ENCODE measurements at regions not wholly inside any gene's neighbourhood (a gene's known extent, or its start where the extent isn't known, plus 50 kb on each side); places are given as distances from the start of the nearest gene placed in this dataset.

DNA sequence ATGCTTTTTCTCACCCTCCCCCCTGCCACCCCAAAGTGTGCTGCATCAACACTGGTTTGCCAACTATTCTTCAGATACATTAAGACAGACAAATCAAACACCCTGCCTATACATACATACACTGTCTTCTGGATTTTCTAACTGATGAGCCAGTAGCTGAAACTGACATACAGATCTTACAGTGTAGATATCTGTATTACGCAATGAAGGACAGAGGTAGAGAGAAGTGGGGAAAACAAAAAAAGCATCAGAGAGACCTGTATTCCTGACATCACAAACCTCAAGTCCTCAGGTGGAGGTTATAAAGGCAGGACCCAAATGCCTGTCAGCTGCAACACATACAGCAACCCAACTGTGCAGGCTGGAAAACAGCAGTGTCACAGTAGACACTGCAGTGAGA, 535.4 kb downstream of the HACE1 start:
- no peak for DNase-seq (ENCODE audit: low read depth in 3 of 3)

DNA sequence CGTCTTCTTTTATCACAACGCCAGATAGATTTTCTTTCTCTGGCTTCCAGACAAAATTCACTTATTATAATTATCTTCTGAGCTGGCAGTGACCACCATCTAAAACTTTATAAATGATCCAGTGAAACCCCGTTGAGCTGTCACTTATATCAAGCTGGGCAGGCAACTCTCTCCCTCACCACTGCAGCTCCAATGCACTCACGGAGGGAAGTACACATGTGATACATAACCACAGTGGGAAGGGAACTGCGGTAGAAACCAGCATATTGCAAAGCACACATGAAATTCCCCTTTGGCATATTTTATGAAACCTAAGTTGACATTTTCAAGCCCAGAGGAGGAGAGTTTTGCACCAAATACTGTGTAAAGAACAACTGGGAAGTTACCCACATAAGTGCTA, 536.9 kb downstream of the HACE1 start:
- DNase-seq (ENCODE audit: low read depth in 3 of 3) = no peak

DNA sequence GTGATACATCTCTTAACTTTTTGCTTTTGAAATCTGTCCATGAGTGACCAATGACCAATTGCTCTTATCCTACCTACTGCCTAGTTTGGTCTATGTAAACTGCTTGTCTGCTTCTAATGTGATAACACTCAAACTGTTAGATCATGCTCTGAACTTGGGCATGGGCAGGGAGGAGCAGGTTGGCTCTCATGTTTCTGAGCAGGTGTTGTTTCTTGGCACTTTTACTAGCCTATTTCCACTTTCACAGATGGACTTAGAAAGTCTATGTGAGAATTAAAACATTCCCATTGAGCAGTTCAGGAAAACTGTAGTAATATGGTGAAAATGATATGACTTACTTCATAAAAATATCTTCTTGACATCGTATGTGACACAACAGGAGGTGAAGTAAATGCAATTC, 538.4 kb downstream of the HACE1 start:
- DNase-seq (ENCODE audit: low read depth in 3 of 3) = no peak

DNA sequence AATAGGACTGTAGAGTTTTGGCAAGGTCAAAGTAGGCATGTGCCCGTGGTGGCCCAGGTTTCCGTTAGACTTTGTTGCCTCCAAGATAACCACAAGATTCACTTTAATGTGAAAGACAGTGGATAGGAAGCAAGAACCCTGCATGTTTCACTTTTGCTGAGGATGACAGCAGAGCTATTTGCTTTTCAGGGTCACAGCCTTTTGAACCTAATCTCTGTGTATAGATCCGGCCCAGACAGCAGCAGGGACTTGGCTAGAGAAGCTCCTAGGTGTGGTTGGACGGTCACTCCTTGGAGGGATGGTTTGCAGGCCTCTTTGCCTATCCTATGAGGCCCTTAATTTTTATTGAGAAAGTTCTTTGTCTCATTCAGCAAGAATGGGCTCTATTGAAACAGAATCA, 538.8 kb downstream of the HACE1 start:
- DNase-seq (ENCODE audit: low read depth in 3 of 3) = no peak

DNA sequence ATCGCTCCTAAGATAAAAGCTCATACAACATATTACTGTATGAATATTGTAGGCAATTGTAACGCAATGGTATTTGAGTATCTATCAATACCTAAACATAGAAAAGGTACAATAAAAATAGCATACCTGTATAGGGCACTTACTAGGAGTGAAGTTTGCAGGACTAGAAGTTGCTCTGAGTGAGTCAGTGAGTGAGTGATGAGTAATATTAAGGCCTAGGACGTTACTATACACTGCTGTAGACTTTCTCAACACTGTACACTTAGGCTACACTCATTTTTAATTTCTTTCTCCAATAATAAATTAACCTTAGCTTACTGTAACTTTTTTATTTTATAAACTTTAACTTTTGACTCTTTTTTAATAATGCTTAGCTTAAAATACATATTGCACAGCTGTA, 546.9 kb downstream of the HACE1 start:
- no peak for DNase-seq (ENCODE audit: low read depth in 3 of 3)

DNA sequence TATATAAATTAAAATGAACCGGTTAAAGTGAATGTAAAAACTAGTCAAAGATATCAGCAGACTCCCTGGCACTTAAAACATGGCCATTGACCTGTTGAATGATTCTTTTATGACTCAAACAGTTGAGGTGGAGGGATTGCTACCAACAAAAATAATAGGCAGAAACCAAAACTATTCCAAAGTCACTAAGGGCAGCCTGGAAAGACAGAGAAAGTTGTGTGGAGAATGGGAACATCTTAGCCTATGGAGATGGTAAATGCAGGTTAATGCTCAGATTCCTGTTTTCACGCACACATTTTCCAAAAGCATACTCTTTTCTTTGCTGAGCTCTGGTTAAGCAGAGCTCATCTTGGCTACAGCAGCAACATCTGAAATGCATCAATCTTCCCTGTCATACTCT, 553.5 kb downstream of the HACE1 start:
- no peak for DNase-seq (ENCODE audit: low read depth in 3 of 3)

DNA sequence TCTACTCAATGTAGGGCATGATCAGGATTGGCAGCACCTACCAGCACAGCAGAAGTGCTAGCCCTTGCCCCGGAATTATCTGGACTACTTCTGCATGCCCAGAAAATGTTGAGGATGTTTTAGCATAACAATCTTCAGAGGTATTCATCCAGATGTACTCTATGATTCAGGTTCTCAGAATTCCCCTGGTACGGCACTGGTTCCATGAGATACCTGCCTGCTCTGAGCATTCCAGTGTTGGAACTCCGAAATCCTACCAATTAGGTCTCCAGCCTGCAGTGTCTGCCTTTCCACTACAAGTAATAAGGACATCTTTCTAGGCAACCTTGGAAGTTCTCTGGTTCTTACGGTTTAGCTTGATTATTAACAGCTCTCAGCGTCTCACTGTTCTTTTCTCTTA, 554.5 kb downstream of the HACE1 start:
- DNase-seq (ENCODE audit: low read depth in 3 of 3) = no peak

DNA sequence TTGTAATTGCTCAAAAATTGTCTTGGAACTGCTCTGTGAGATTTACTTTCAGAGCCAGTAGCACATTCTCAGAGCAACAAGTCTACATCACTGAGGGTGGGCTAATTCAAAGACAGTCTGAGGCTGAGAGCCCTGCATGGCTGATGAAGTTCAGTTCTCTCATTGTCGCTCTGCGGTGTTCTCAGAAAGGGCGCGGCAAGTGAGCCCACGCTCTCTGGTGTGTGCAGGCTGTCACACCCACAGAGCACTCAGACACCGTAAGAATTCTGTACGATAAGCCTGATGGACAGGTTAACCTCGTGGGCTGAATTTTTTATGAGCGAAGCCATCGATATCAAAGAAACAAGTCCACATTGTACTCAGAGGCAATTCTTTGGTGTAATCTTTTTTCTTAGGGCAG, 557.8 kb downstream of the HACE1 start:
- DNase-seq (ENCODE audit: low read depth in 3 of 3) = no peak

DNA sequence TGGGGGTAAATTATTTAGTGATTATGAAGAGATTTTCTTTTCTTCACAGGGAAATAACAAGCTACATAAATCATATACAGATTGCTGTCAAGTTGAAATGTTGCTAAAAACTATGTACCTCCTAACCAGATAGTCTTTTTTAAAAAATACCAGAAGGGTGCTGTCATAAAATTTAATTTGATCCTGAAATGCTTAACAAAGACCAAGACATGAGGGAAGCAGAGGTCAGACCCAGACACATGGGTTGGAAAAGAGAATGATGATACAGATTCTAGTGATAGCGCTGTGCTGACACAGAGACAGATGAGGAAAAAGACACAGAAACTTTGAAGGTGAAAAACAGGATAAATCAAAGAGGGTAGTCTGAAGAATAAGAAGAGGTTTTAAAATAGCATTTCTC, 573.1 kb downstream of the HACE1 start:
- DNase-seq (ENCODE audit: low read depth in 3 of 3) = no peak

DNA sequence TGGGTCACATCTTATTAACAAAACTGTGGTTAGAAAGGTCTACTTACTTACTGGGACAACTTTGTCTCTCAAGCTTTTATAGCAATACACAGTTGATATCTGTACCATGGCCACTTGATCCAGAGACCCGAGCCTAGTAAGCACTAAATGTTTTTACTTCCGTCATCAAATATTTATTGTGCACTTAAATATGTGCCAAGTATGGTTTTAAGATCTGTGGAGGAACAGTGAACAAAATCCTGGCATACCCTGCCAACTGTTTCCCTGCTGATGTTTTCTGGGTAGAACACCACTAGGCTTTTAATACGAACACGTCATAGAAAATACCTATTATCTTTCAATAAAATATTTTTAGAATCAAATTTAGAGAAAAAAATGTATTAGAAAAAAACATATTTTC, 574.8 kb downstream of the HACE1 start:
- no peak for DNase-seq (ENCODE audit: low read depth in 3 of 3)

DNA sequence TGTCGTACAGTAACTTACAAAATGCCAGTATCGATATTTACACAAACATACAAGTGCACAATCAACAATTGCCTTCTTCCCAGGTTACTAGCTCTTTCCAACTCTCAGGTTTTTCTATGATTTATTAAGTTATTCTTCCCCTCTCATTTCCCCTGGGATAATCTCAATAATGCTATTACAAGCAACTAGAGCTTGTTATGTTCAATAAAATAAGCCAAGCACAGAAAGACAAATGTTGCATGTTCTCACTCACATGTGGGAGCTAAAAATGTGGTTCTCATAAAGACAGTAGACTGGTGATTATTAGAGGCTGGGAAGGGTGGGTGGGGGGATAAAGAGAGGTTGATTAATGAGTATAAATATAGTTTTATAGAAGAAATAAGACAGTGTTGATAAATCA, 577.1 kb downstream of the HACE1 start:
- DNase-seq (ENCODE audit: low read depth in 3 of 3) = no peak

DNA sequence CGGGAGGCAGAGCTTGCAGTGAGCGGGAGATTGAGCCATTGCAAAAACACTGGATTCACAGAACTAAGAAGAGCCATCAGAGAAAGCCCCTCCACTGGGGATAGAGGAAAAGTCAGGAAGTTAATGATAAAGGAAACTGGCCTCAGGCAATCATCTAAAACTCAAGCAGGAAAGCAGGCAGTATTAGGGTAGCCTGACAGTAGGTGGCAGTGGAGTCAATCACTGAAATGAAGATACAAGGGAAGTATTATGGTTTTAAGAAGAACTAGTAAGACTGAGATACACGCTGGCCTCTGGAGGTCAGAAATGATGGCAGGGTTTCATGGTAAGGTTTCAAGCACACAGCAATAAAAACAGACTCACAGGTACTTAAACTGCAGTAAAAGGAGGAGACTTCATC, 578.3 kb downstream of the HACE1 start:
- no peak for DNase-seq (ENCODE audit: low read depth in 3 of 3)

DNA sequence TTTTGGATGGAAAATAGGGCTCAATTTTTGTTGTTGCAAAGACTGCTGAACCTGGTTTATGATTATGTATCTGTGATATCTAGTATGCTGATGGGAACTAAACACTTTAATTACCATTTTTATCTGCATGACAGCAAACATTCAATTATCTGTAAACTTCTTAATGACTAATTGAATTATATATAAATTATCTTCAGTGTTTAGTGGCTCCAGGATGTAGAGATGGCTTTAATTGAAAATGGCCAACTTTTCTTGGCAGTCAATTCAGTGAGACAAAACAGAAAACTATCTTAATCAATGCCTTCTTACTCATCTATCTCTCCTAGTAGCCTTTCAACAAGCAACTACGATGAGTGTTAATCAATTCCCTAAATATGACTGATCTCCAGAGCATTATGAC, 591.3 kb downstream of the HACE1 start:
- DNase-seq (ENCODE audit: low read depth in 3 of 3) = no peak

DNA sequence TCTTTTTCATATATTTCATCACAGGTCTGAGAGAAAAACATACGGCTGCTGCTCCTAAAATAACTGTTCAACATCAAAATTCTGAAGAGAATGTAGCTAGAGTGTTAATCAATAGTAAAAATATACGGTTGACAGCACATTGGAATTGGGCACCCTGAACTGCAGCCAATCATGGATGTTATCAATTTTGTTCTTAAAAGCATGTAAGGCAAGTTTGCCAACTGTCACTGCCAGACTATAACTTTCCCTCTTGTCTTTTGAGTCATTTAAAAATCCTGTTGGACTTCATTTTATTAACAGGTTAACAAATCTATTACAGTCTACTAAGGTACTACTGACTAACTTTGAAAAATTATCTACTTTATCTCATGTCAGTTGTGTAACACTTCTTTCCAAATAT, 592.8 kb downstream of the HACE1 start:
- DNase-seq (ENCODE audit: low read depth in 3 of 3) = no peak

DNA sequence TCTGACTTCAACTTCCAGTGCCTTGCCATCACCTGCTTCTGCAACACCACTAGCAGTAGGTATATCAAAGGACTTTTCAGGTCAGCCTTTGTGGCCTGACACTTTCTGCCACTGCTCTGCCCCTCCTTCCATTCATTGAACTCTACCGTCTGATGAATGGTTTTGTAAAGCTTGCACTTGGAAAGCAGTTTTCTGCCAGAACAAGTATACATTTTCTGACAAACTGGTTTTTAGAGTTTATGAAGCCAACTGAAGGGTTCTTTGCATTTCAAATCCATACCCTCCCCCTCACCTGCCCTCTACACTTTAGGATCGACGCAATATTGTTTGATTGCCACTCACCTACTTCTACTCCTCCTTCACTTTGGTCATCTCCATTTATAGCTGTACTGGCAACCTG, 603.1 kb downstream of the HACE1 start:
- DNase-seq (ENCODE audit: low read depth in 3 of 3) = no peak

DNA sequence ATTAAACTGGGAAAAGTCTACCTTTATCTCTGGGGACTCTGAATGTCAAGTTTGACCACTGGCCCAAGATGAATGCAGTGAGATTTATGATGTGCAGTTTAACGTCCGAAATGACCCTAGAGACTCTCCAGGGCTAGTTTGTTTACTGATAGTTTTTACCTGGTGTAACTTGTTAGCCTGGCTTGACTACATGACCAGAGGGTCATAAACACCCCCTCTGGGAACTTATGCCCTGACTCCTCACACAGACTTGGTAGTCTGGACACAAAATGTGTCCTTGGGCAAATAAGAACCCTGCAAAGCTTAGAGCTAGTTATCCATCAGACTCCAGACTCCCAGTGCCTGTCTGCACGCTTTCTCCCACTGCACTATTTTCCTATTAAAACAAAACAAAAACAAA, 606.5 kb downstream of the HACE1 start:
- DNase-seq (ENCODE audit: low read depth in 3 of 3) = no peak

DNA sequence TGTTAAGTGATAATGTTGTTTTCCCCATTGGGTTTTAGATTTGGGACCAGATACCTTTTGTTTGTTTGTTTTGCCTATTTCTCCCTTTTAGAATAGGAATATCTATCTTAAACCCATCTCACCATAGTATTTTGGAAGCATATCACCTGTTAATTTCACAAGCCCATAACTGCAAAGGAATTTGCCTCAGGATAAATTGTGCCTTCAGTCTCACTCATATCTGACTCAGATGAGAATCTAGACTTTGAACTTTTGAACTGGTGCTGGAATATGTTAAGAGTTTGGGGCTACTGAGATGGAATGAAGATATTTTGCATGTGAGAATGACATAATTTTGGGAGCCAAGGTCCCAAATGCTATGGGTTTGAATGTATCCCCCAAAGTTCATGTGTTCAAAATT, 607.4 kb downstream of the HACE1 start:
- no peak for DNase-seq (ENCODE audit: low read depth in 3 of 3)

DNA sequence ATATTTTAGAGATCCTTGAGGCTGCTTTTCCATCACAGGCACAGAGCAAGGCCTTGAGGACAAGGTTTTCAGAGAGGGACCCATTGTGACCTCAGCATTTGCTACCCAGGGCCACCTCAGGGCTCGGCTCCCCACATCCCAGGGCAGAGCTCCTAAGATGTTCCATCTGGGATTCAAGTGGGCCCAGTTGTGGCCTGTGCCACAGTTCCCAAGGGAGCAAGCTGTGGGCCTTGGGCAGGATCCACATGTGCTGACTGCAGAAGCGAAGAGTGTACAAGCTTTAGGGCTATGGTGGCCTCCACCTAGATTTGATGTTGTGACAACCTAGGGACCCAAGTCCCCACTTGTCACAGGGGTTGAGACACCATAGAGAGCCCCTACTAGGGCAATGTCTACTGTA, 608.1 kb downstream of the HACE1 start:
- no peak for DNase-seq (ENCODE audit: low read depth in 3 of 3)

DNA sequence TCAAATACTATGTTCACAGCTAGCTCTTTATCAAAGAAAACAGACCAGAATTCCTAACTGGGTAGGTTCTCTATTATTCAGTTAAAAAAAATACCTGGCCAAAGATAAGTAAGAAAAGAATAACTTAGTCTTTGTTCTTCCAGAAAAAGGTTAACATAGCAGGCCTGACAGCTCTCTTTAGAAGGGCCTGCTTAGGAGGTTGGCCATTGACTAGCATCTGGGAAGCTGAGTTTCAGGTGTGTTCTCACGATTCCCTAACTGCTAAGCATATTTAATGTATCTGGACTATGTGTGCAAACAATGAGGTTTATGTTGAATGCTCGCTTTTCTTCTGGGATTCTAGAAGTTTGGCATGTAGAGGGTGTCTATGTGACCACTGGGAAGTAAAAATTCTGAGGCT, 618.9 kb downstream of the HACE1 start:
- DNase-seq (ENCODE audit: low read depth in 3 of 3) = no peak

DNA sequence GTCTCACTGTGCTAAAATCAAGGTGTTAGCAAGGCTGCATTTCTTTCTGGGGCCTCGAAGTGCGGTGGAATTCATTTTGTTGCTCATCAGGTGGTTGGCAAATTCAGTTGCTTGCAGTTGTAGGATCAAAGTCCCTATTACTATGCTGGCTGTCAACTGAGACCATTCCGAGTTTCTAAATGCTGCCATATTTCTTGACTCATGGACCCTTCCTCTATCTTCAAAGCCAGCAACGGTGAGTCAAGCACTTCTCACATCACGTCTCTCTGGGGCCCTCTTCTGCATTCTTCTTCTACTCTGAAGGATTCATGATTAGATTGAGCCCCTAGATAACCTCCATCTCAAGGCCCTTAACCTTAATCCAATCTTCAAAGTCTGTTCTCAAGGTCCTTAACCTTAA, 619.7 kb downstream of the HACE1 start:
- no peak for DNase-seq (ENCODE audit: low read depth in 3 of 3)

DNA sequence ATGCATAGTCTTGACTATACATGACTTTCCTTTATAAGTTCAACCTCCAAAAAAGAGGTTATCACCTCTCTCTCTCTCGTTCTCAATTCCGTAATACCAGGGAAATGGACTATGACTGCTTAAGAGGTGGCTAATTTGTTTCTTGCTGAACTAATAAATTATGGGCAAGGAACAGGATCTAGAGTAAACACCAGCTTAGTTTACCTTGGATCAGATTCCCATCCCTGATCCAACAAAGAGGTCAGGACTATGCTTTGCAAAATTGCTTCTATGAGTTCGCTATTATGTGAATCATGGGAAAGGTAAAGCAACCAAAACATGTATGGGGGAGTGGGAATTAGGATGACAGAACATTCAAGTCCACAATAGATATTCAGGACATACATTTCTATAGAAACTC, 630.7 kb downstream of the HACE1 start:
- no peak for DNase-seq (ENCODE audit: low read depth in 3 of 3)

DNA sequence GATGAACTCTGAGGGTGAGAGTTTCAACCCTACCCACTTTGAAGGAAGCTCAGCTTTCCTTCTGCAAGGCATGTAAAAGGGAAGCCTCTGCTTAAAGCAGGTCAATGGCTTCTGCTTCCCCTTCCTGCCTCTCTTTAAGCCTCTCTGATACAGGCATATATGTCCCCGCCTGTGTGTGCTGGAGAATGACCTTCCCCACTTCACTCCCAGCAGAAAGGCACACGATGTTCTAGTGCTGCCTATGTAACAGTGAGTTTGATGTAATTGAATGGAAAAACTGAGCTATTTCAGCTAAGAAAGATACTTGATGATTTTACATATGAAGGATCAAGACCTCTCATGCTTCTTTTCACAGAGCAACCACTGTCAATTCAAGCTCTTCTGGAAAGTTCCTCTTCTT, 632.2 kb downstream of the HACE1 start:
- no peak for DNase-seq (ENCODE audit: low read depth in 3 of 3)

DNA sequence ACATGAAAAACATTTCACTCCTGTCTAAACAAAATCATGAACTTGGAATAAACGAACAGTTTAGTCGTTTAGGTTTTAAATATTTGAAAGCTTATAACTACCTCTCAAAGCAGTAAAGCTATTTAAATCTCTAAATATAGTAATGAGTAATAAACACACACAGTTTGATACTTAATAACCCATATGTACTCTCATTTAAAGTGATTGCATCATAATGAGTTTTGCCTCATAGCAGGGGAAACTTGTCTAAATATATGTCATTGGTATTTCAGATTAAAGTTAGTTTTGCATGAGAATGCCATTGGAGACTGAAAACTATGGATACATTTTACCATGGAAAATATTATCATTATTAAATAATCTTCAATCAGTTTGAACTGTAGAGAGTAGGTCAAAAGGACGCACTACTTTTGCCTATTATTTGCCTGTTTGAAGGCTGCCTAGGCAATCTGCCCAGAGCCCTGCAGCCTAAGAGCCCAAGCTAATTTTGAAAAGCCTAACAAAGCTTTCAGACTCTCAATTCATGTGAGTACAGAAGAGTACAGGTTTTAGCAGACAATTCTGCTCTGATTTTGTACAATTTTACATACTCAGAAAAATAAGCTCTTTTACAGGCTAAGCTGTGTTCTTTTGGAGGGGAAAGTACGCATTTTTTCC, 632.8 kb downstream of the HACE1 start:
- DNase-seq (ENCODE audit: low read depth in 3 of 3) = no peak

DNA sequence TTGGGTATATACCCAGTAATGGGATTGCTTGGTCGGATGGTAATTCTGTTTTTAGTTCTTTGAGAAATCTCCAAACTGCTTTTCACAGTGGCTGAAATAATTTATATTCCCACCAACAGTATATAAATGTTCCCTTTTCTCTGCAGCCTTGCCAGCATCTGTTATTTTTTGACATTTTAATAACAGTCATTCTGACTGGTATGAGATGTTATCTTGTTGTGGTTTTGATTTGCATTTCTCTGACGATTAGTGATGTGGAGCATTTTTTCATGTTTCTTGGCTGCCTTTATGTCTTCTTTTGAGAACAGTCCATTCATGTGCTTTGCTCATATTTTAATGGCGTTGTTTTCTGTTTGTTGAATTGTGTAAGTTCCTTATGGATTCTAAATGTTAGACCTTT, 641.6 kb downstream of the HACE1 start:
- DNase-seq (ENCODE audit: low read depth in 3 of 3) = no peak

DNA sequence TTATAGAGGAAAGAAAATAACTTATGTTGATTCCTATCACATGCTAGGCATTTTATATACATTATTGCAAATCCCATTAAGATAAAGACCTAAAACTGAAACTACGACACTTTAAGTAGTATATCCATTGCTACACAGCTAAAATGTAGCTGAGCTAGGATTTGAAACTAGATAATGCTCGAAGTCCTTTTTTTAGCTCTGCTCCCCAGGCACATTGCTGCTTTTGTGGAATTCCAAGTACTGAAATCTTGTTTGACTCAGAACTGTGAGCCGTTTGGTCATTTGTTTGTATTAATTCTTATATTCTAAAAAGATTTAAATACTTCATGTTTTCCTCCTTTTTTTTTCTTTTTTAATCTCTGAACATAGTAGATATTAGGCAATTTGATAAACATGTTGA, 644.8 kb downstream of the HACE1 start:
- no peak for DNase-seq (ENCODE audit: low read depth in 3 of 3)
